SK-N-SH treated with all-trans-retinoic acid at 6 μM for 48 hours (cell line): ENCODE measurements at regions not wholly inside any gene's neighbourhood (a gene's known extent, or its start where the extent isn't known, plus 50 kb on each side); places are given as distances from the start of the nearest gene placed in this dataset.

Experiments
- ARNTL ChIP-seq: fragments of 450-650 bp; formaldehyde crosslinking; IDR thresholded peaks from 2 replicates; pipeline ENCODE4 v1.5.0; 2020; ENCODE audit warnings: low read depth, mild to moderate bottlenecking, moderate library complexity, borderline replicate concordance
- CSDC2 ChIP-seq: fragments of 250-450 bp; sonication (Bioruptor Pico); IDR thresholded peaks from 2 replicates; pipeline ENCODE4 v1.5.0; 2020; ENCODE audit warnings: mild to moderate bottlenecking, moderate library complexity
- TCF4 ChIP-seq: fragments of 250-450 bp; sonication (Bioruptor Pico); IDR thresholded peaks from 2 replicates; pipeline ENCODE4 v1.8.0; 2021; ENCODE audit warnings: mild to moderate bottlenecking, moderate library complexity, borderline replicate concordance
- TOX ChIP-seq: fragments of 250-450 bp; sonication (Bioruptor Pico); IDR thresholded peaks from 2 replicates; pipeline ENCODE4 v1.8.0; 2021; ENCODE audit warnings: mild to moderate bottlenecking, moderate library complexity, borderline replicate concordance
- ZC3H10 ChIP-seq: fragments of 250-450 bp; sonication (Bioruptor Pico); IDR thresholded peaks from 2 replicates; pipeline ENCODE4 v1.5.1; 2021; ENCODE audit warnings: mild to moderate bottlenecking, moderate library complexity
- ZNF70 ChIP-seq: fragments of 450-650 bp; formaldehyde crosslinking; IDR thresholded peaks from 2 replicates; pipeline ENCODE4 v1.5.0; 2020; ENCODE audit warnings: mild to moderate bottlenecking, moderate library complexity
- TF ChIP-seq, protein P1 (sequence below): fragments of 250-450 bp; sonication (Bioruptor Pico); IDR thresholded peaks from 2 replicates; pipeline ENCODE4 v1.8.0; 2021; ENCODE audit warnings: low read depth, mild to moderate bottlenecking, moderate library complexity, borderline replicate concordance
- TF ChIP-seq, protein P2 (sequence below): fragments of 250-450 bp; sonication (Bioruptor Pico); IDR thresholded peaks from 2 replicates; pipeline ENCODE4 v1.8.0; 2020; ENCODE audit warnings: mild to moderate bottlenecking, moderate library complexity, borderline replicate concordance
- TF ChIP-seq, protein P3 (sequence below): fragments of 250-450 bp; sonication (Bioruptor Pico); IDR thresholded peaks from 2 replicates; pipeline ENCODE4 v1.5.1; 2020; ENCODE audit warnings: low read depth, mild to moderate bottlenecking, moderate library complexity

DNA sequence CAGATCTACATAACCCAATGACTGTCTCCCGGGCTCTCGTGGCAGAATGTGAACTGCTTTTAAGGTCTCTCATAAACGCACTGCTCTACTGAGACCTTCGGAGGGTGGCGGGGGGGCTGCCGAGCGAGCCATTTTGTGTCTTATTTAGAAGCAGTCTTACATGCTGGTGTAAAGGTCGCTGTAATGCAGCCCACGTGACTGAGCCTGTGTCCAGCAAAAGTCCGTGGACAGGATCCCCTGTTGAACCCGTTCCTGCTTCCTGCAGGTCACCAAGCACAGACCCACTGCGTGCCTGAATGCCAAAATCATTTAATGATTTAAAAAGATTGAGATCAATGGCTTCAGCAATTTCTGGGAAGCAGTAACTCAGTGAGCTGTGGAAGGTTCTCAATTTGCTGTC lies 415.9 kb downstream of the BCOR start:
- TF ChIP-seq, protein P1, sequence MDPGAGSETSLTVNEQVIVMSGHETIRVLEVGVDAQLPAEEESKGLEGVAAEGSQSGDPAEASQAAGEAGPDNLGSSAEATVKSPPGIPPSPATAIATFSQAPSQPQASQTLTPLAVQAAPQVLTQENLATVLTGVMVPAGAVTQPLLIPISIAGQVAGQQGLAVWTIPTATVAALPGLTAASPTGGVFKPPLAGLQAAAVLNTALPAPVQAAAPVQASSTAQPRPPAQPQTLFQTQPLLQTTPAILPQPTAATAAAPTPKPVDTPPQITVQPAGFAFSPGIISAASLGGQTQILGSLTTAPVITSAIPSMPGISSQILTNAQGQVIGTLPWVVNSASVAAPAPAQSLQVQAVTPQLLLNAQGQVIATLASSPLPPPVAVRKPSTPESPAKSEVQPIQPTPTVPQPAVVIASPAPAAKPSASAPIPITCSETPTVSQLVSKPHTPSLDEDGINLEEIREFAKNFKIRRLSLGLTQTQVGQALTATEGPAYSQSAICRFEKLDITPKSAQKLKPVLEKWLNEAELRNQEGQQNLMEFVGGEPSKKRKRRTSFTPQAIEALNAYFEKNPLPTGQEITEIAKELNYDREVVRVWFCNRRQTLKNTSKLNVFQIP = no peak
- TF ChIP-seq ARNTL (CRISPR knock-in tag) (no peak), CSDC2 (CRISPR knock-in tag) (no peak), ZC3H10 (CRISPR knock-in tag) (no peak), TCF4 (CRISPR knock-in tag) (no peak), TOX (CRISPR knock-in tag) (no peak), ZNF70 (CRISPR knock-in tag) (no peak)
- TF ChIP-seq, protein P2, sequence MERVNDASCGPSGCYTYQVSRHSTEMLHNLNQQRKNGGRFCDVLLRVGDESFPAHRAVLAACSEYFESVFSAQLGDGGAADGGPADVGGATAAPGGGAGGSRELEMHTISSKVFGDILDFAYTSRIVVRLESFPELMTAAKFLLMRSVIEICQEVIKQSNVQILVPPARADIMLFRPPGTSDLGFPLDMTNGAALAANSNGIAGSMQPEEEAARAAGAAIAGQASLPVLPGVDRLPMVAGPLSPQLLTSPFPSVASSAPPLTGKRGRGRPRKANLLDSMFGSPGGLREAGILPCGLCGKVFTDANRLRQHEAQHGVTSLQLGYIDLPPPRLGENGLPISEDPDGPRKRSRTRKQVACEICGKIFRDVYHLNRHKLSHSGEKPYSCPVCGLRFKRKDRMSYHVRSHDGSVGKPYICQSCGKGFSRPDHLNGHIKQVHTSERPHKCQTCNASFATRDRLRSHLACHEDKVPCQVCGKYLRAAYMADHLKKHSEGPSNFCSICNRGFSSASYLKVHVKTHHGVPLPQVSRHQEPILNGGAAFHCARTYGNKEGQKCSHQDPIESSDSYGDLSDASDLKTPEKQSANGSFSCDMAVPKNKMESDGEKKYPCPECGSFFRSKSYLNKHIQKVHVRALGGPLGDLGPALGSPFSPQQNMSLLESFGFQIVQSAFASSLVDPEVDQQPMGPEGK (CRISPR knock-in tag) = no peak
- TF ChIP-seq, protein P3, sequence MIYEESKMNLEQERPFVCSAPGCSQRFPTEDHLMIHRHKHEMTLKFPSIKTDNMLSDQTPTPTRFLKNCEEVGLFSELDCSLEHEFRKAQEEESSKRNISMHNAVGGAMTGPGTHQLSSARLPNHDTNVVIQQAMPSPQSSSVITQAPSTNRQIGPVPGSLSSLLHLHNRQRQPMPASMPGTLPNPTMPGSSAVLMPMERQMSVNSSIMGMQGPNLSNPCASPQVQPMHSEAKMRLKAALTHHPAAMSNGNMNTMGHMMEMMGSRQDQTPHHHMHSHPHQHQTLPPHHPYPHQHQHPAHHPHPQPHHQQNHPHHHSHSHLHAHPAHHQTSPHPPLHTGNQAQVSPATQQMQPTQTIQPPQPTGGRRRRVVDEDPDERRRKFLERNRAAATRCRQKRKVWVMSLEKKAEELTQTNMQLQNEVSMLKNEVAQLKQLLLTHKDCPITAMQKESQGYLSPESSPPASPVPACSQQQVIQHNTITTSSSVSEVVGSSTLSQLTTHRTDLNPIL (CRISPR knock-in tag) = no peak
